ENCODE measurements at regions not wholly inside any gene's neighbourhood (a gene's known extent, or its start where the extent isn't known, plus 50 kb on each side); places are given as distances from the start of the nearest gene placed in this dataset.

DNA sequence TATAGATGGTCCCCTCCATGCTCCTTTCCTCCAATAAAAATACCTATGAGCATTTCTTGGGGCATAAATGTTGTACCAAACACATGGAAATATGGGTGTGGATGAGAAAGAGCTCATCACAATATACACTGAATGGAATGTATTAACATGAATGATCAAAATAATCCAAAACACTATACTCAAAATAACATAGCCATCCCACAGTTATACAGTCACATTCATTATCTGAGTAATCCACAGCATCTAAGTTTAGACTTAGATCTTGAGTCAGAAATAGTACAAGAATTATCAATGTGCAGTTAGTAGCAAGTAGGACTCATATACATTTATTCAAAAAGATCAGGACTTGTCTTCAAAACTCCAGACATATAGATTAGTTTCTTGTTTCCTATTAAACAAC lies 175.2 kb upstream of the NREP start:
- TF ChIP-seq, protein P1, sequence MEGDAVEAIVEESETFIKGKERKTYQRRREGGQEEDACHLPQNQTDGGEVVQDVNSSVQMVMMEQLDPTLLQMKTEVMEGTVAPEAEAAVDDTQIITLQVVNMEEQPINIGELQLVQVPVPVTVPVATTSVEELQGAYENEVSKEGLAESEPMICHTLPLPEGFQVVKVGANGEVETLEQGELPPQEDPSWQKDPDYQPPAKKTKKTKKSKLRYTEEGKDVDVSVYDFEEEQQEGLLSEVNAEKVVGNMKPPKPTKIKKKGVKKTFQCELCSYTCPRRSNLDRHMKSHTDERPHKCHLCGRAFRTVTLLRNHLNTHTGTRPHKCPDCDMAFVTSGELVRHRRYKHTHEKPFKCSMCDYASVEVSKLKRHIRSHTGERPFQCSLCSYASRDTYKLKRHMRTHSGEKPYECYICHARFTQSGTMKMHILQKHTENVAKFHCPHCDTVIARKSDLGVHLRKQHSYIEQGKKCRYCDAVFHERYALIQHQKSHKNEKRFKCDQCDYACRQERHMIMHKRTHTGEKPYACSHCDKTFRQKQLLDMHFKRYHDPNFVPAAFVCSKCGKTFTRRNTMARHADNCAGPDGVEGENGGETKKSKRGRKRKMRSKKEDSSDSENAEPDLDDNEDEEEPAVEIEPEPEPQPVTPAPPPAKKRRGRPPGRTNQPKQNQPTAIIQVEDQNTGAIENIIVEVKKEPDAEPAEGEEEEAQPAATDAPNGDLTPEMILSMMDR (conservative IDR thresholded peaks at IDR 0.05; ENCODE audit: low read length), result no peak
- no peak for TF ChIP-seq EZH2phosphoT487 (IDR thresholded peaks at IDR 0.05; ENCODE audit: borderline replicate concordance, low read depth, low read length)
